ENCODE measurements at regions not wholly inside any gene's neighbourhood (a gene's known extent, or its start where the extent isn't known, plus 50 kb on each side); places are given as distances from the start of the nearest gene placed in this dataset.

DNA sequence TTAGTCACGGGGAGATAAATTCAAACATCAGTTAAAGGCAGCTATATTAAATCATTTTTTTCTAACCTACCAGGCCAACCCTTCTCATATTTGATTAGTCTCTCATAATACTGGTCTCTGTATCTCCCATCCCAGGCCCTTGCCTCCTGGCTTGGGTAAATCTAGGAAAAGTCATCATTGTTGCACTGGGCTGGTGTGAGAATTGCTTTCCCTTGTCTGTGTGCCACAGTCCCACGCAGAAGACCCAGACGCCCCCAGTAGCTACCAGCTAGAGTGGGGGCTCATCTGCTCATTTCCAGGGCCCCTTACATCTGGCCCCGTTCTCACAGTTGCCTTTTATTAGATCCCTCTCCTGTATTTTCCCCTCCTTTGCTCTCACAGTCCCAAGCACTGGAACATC lies 67.6 kb upstream of the VIPR2 start:
- TF ChIP-seq, protein P1, sequence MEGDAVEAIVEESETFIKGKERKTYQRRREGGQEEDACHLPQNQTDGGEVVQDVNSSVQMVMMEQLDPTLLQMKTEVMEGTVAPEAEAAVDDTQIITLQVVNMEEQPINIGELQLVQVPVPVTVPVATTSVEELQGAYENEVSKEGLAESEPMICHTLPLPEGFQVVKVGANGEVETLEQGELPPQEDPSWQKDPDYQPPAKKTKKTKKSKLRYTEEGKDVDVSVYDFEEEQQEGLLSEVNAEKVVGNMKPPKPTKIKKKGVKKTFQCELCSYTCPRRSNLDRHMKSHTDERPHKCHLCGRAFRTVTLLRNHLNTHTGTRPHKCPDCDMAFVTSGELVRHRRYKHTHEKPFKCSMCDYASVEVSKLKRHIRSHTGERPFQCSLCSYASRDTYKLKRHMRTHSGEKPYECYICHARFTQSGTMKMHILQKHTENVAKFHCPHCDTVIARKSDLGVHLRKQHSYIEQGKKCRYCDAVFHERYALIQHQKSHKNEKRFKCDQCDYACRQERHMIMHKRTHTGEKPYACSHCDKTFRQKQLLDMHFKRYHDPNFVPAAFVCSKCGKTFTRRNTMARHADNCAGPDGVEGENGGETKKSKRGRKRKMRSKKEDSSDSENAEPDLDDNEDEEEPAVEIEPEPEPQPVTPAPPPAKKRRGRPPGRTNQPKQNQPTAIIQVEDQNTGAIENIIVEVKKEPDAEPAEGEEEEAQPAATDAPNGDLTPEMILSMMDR (IDR thresholded peaks at IDR 0.05), result no peak
- no peak for TF ChIP-seq EP300 (IDR thresholded peaks at IDR 0.05)

Measured in ovary (tissue), 3 donors.